GM18867 (cell line): ENCODE measurements at regions not wholly inside any gene's neighbourhood (a gene's known extent, or its start where the extent isn't known, plus 50 kb on each side); places are given as distances from the start of the nearest gene placed in this dataset.
"Not testable (repeated sequence)": the region's sequence is repeated elsewhere in the genome, so short reads cannot be mapped to it uniquely, and the experiment has no call there.

Source experiments
- ATAC-seq: cut with Tn5 transposase; IDR thresholded peaks from one replicate; pipeline ENCODE4 v1.9.1; 2021; ENCODE audit warnings: mild to moderate bottlenecking, moderate library complexity; ENCODE audit not compliant: unreplicated experiment

GRCh38 chr5:112570708-112571444 lies 151.8 kb upstream of the EPB41L4A start:
- no peak for ATAC-seq

GRCh38 chr5:112573441-112573840 lies 154.4 kb upstream of the EPB41L4A start:
- no peak for ATAC-seq

GRCh38 chr5:112574536-112574935 lies 155.5 kb upstream of the EPB41L4A start:
- no peak for ATAC-seq

- no peak for ATAC-seq
These were observed 157.3 kb upstream of the EPB41L4A start for GRCh38 chr5:112576298-112576925.

GRCh38 chr5:112579599-112580170 lies 158.0 kb upstream of the APC start:
- ATAC-seq, result no peak

- ATAC-seq, result no peak
These were observed 155.8 kb upstream of the APC start for GRCh38 chr5:112581811-112582320.

GRCh38 chr5:112583166-112583565 lies 154.5 kb upstream of the APC start:
- no peak for ATAC-seq

GRCh38 chr5:112584781-112585180 lies 152.9 kb upstream of the APC start:
- ATAC-seq, result no peak

- no peak for ATAC-seq
These were observed 151.1 kb upstream of the APC start for GRCh38 chr5:112586596-112587062.

- not testable (repeated sequence) for ATAC-seq
These were observed 146.8 kb upstream of the APC start for GRCh38 chr5:112590858-112591257.

- ATAC-seq, result no peak
These were observed 143.4 kb upstream of the APC start for GRCh38 chr5:112594095-112594850.

GRCh38 chr5:112594941-112595340 lies 142.7 kb upstream of the APC start:
- no peak for ATAC-seq

- no peak for ATAC-seq
These were observed 139.9 kb upstream of the APC start for GRCh38 chr5:112597831-112598230.

GRCh38 chr5:112600510-112600909 lies 137.2 kb upstream of the APC start:
- ATAC-seq, result not testable (repeated sequence)

GRCh38 chr5:112604732-112605630 lies 132.7 kb upstream of the APC start:
- ATAC-seq, result peak; percentile 94

GRCh38 chr5:112608975-112609374 lies 128.7 kb upstream of the APC start:
- no peak for ATAC-seq

GRCh38 chr5:112612663-112613062 lies 125.0 kb upstream of the APC start:
- no peak for ATAC-seq

GRCh38 chr5:112614285-112614684 lies 123.4 kb upstream of the APC start:
- ATAC-seq, result no peak

- no peak for ATAC-seq
These were observed 122.7 kb upstream of the APC start for GRCh38 chr5:112614986-112615385.
